ENCODE measurements at regions not wholly inside any gene's neighbourhood (a gene's known extent, or its start where the extent isn't known, plus 50 kb on each side); places are given as distances from the start of the nearest gene placed in this dataset.

- H3K9me3 Mint-ChIP-seq = peaks cover 2 to 7% of the 10 kb centered on the region in 2 donors
- H3K4me3 Mint-ChIP-seq = no peak overlapping the region
- H3K27me3 Mint-ChIP-seq = peaks cover 18 to 37% of the 10 kb centered on the region in 2 donors
- ATAC-seq (replicated peaks) (no peak), DNase-seq (no peak)
- no peaks in the 10 kb centered on the region for H3K36me3 Mint-ChIP-seq (ENCODE audit: insufficient read depth)
- no peaks in the 10 kb centered on the region for H3K4me1 Mint-ChIP-seq (ENCODE audit: low read depth in 2 of 2)
- no peak overlapping the region for H3K27ac Mint-ChIP-seq
These were observed 169.8 kb upstream of the FOXD3 start for GRCh38 chr1:63152572-63152971.

- H3K27ac Mint-ChIP-seq = no peak overlapping the region
- peaks cover 2 to 7% of the 10 kb centered on the region in 2 donors for H3K9me3 Mint-ChIP-seq
These were observed 166.9 kb upstream of the FOXD3 start for GRCh38 chr1:63155437-63155836.

GRCh38 chr1:63157085-63157484, 165.3 kb upstream of the FOXD3 start:
- Mint-ChIP-seq H3K9me3 (peaks cover 2% of the 10 kb centered on the region in 2 donors), H3K36me3 (ENCODE audit: insufficient read depth) (no peaks in the 10 kb centered on the region), H3K27ac (no peak overlapping the region)

More at GRCh38 chr1:63155437-63155836, 166.9 kb upstream of the FOXD3 start:
- Mint-ChIP-seq H3K4me1 (ENCODE audit: low read depth in 2 of 2) (no peaks in the 10 kb centered on the region), H3K36me3 (ENCODE audit: insufficient read depth) (no peaks in the 10 kb centered on the region), H3K27me3 (peaks cover 29 to 43% of the 10 kb centered on the region in 2 donors), H3K4me3 (no peak overlapping the region)
- DNase-seq (no peak), ATAC-seq (replicated peaks) (no peak)

GRCh38 chr1:63169057-63169456, 153.3 kb upstream of the FOXD3 start:
- Mint-ChIP-seq H3K27me3 (peaks cover 8 to 17% of the 10 kb centered on the region in 2 donors), H3K36me3 (ENCODE audit: insufficient read depth) (no peaks in the 10 kb centered on the region), H3K9me3 (no peaks in the 10 kb centered on the region), H3K27ac (no peak overlapping the region), H3K4me1 (ENCODE audit: low read depth in 2 of 2) (no peaks in the 10 kb centered on the region), H3K4me3 (no peak overlapping the region)
- DNase-seq (no peak), ATAC-seq (replicated peaks) (no peak)

More at GRCh38 chr1:63157085-63157484, 165.3 kb upstream of the FOXD3 start:
- no peak overlapping the region for H3K4me3 Mint-ChIP-seq
- ATAC-seq (replicated peaks) (no peak), DNase-seq (no peak)
- H3K4me1 Mint-ChIP-seq (ENCODE audit: low read depth in 2 of 2) = no peaks in the 10 kb centered on the region
- H3K27me3 Mint-ChIP-seq = peaks cover 20 to 41% of the 10 kb centered on the region in 2 donors

- DNase-seq (no peak), ATAC-seq (replicated peaks) (no peak)
- Mint-ChIP-seq H3K4me1 (ENCODE audit: low read depth in 2 of 2) (no peaks in the 10 kb centered on the region), H3K9me3 (no peaks in the 10 kb centered on the region), H3K4me3 (no peak overlapping the region), H3K27ac (no peak overlapping the region), H3K27me3 (peaks cover 10 to 14% of the 10 kb centered on the region in 2 donors), H3K36me3 (ENCODE audit: insufficient read depth) (no peaks in the 10 kb centered on the region)
These were observed 149.2 kb upstream of the FOXD3 start for GRCh38 chr1:63173161-63173560.

GRCh38 chr1:63189677-63190076, 132.7 kb upstream of the FOXD3 start:
- no peak for DNase-seq
- Mint-ChIP-seq H3K4me1 (ENCODE audit: low read depth in 2 of 2) (no peaks in the 10 kb centered on the region), H3K27me3 (no peaks in the 10 kb centered on the region), H3K4me3 (no peak overlapping the region), H3K9me3 (no peaks in the 10 kb centered on the region), H3K36me3 (ENCODE audit: insufficient read depth) (no peaks in the 10 kb centered on the region), H3K27ac (no peak overlapping the region)
- no peak for ATAC-seq (replicated peaks)

GRCh38 chr1:63190171-63190570, 132.2 kb upstream of the FOXD3 start:
- no peak overlapping the region for H3K27ac Mint-ChIP-seq
- no peak overlapping the region for H3K4me3 Mint-ChIP-seq
- DNase-seq (no peak), ATAC-seq (replicated peaks) (no peak)
- H3K27me3 Mint-ChIP-seq = no peaks in the 10 kb centered on the region
- H3K9me3 Mint-ChIP-seq = no peaks in the 10 kb centered on the region
- no peaks in the 10 kb centered on the region for H3K36me3 Mint-ChIP-seq (ENCODE audit: insufficient read depth)
- H3K4me1 Mint-ChIP-seq (ENCODE audit: low read depth in 2 of 2) = no peaks in the 10 kb centered on the region

- no peak overlapping the region for H3K27ac Mint-ChIP-seq
- peaks cover 6 to 7% of the 10 kb centered on the region in 2 donors for H3K27me3 Mint-ChIP-seq
- no peaks in the 10 kb centered on the region for H3K36me3 Mint-ChIP-seq (ENCODE audit: insufficient read depth)
- no peaks in the 10 kb centered on the region for H3K4me1 Mint-ChIP-seq (ENCODE audit: low read depth in 2 of 2)
- H3K4me3 Mint-ChIP-seq = no peak overlapping the region
- no peak for DNase-seq
- no peaks in the 10 kb centered on the region for H3K9me3 Mint-ChIP-seq
- ATAC-seq (replicated peaks) = no peak
These were observed 123.4 kb upstream of the FOXD3 start for GRCh38 chr1:63198871-63199394.

- Mint-ChIP-seq H3K27ac (no peak overlapping the region), H3K9me3 (no peaks in the 10 kb centered on the region), H3K4me1 (ENCODE audit: low read depth in 2 of 2) (no peaks in the 10 kb centered on the region), H3K36me3 (ENCODE audit: insufficient read depth) (no peaks in the 10 kb centered on the region), H3K27me3 (peaks cover 7 to 8% of the 10 kb centered on the region in 2 donors), H3K4me3 (no peak overlapping the region)
- no peak for DNase-seq
- ATAC-seq (replicated peaks) = no peak
These were observed 122.5 kb upstream of the FOXD3 start for GRCh38 chr1:63199706-63200335.

- ATAC-seq (replicated peaks) (no peak), DNase-seq (no peak)
- Mint-ChIP-seq H3K27me3 (peaks cover 12 to 15% of the 10 kb centered on the region in 2 donors), H3K36me3 (ENCODE audit: insufficient read depth) (no peaks in the 10 kb centered on the region), H3K4me1 (ENCODE audit: low read depth in 2 of 2) (no peaks in the 10 kb centered on the region), H3K27ac (no peak overlapping the region), H3K9me3 (no peaks in the 10 kb centered on the region), H3K4me3 (no peak overlapping the region)
These were observed 121.7 kb upstream of the FOXD3 start for GRCh38 chr1:63200676-63201075.

- no peaks in the 10 kb centered on the region for H3K36me3 Mint-ChIP-seq (ENCODE audit: insufficient read depth)
- H3K4me1 Mint-ChIP-seq (ENCODE audit: low read depth in 2 of 2) = no peaks in the 10 kb centered on the region
- peaks cover 23 to 30% of the 10 kb centered on the region in 2 donors for H3K27me3 Mint-ChIP-seq
- ATAC-seq (replicated peaks) (no peak), DNase-seq (no peak)
- H3K9me3 Mint-ChIP-seq = no peaks in the 10 kb centered on the region
- no peak overlapping the region for H3K4me3 Mint-ChIP-seq
- no peak overlapping the region for H3K27ac Mint-ChIP-seq
These were observed 118.7 kb upstream of the FOXD3 start for GRCh38 chr1:63203641-63204040.

GRCh38 chr1:63205776-63206175, 116.6 kb upstream of the FOXD3 start:
- peaks cover 32 to 34% of the 10 kb centered on the region in 2 donors for H3K27me3 Mint-ChIP-seq
- no peak for DNase-seq
- no peaks in the 10 kb centered on the region for H3K36me3 Mint-ChIP-seq (ENCODE audit: insufficient read depth)
- no peaks in the 10 kb centered on the region for H3K4me1 Mint-ChIP-seq (ENCODE audit: low read depth in 2 of 2)
- no peaks in the 10 kb centered on the region for H3K9me3 Mint-ChIP-seq
- ATAC-seq (replicated peaks) = no peak
- H3K27ac Mint-ChIP-seq = no peak overlapping the region
- H3K4me3 Mint-ChIP-seq = no peak overlapping the region

- H3K4me1 Mint-ChIP-seq (ENCODE audit: low read depth in 2 of 2) = no peaks in the 10 kb centered on the region
- H3K27ac Mint-ChIP-seq = no peak overlapping the region
- no peak for DNase-seq
- peaks cover 0 to 6% of the 10 kb centered on the region in 2 donors for H3K9me3 Mint-ChIP-seq
- H3K27me3 Mint-ChIP-seq = peaks cover 7 to 10% of the 10 kb centered on the region in 2 donors
- ATAC-seq (replicated peaks) = no peak
- no peaks in the 10 kb centered on the region for H3K36me3 Mint-ChIP-seq (ENCODE audit: insufficient read depth)
- H3K4me3 Mint-ChIP-seq = no peak overlapping the region
These were observed 107.8 kb upstream of the FOXD3 start for GRCh38 chr1:63214553-63214952.

GRCh38 chr1:63223426-63223825, 98.9 kb upstream of the FOXD3 start:
- Mint-ChIP-seq H3K4me1 (ENCODE audit: low read depth in 2 of 2) (no peaks in the 10 kb centered on the region), H3K36me3 (ENCODE audit: insufficient read depth) (no peaks in the 10 kb centered on the region), H3K27ac (no peak overlapping the region), H3K4me3 (no peak overlapping the region), H3K9me3 (no peaks in the 10 kb centered on the region), H3K27me3 (peaks cover 0 to 8% of the 10 kb centered on the region in 2 donors)
- ATAC-seq (replicated peaks) (no peak), DNase-seq (no peak)

Data from effector memory CD8-positive, alpha-beta T cell (primary cell).